Stimulated activated CD8-positive, alpha-beta memory T cell treated with anti-CD3 and anti-CD28 coated beads, Interleukin-12 subunit alpha, Interleukin-12 subunit beta, amount 100 ng/mL, for 1 hour (primary cell): ENCODE measurements at regions not wholly inside any gene's neighbourhood (a gene's known extent, or its start where the extent isn't known, plus 50 kb on each side); places are given as distances from the start of the nearest gene placed in this dataset.
"Not testable (repeated sequence)": the region's sequence is repeated elsewhere in the genome, so short reads cannot be mapped to it uniquely, and the experiment has no call there.

Experiments used
- DNase-seq: peaks from one replicate; pipeline ENCODE4 v3.0.0-alpha.2; 2020; ENCODE audit warnings: low read depth

DNA sequence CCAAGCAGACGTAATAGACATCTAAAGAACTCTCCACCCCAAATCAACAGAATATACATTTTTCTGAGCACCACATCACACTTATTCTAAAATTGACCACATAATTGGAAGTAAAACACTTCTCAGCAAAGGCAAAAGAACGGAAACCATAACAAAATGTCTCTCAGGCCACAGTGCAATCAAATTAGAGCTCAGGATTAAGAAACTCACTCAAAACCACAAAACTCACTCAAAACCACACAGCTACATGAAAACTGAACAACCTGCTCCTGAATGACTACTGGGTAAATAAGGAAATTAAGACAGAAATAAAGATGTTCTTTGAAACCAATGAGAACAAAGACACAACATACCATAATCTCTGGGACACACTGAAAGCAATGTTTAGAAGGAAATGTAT lies 1879.4 kb upstream of the CELF4 start:
- DNase-seq, result not testable (repeated sequence)

GRCh38 chr18:39441648-39442047 lies 1876.0 kb upstream of the CELF4 start:
- no peak for DNase-seq

GRCh38 chr18:39435996-39436395 lies 1870.4 kb upstream of the CELF4 start:
- DNase-seq, result no peak

- no peak for DNase-seq
These were observed 1869.6 kb upstream of the CELF4 start for GRCh38 chr18:39435209-39435608.

GRCh38 chr18:39434223-39434920 lies 1868.8 kb upstream of the CELF4 start:
- no peak for DNase-seq

DNA sequence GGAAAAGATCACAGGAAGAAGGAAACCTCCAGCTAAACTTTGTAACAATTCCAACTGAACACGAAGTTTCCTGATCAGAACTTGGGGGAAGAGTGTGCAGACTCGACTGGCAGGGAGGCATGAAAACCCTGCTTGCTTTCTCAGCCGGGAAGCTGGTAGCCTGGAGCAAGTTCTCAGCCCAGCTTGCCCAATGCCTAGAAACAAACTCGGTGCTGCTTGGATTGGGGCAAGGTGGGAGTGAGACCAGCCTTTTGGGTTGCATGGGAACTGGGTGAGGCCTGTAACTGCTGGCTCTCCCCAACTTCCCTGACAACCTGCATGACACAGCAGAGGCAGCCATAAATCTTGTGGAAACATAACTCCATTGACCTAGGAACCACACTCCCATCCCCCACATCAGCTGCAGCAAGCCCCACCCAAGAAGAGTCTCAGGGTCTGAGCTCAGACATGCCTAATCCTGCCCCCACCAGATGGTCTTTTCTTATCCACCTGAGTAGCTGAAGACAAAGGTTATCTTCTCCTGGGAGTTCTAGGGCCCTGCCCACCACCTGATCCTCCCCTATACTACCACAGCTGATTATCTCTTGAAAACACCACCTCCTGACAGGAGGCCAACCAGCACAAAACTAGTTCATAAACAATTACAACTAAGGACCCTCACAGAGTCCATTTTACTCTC lies 1859.7 kb upstream of the CELF4 start:
- DNase-seq, result no peak

- no peak for DNase-seq
These were observed 1858.7 kb upstream of the CELF4 start for GRCh38 chr18:39424261-39424660.

GRCh38 chr18:39421276-39421675 lies 1855.7 kb upstream of the CELF4 start:
- DNase-seq, result no peak

DNA sequence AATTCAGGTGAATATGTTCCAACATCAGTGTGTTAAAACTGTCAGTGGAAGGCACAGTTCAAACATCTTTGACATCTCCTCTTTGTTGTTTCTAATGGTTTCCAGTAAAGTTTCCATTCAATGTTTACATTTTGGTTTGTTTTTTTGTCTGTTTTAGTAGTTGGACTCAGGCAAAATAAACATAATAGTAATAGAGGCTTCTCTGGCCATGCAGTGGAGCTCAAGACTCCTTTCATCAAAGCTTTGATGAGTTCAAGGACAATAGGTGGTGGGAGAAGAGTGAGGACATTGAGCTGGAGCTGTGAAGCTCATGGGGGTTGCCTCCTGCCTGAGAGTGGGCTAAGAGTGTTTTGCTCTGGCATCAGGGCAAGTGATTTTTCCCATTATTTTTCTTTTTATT lies 1853.7 kb upstream of the CELF4 start:
- DNase-seq, result no peak

DNA sequence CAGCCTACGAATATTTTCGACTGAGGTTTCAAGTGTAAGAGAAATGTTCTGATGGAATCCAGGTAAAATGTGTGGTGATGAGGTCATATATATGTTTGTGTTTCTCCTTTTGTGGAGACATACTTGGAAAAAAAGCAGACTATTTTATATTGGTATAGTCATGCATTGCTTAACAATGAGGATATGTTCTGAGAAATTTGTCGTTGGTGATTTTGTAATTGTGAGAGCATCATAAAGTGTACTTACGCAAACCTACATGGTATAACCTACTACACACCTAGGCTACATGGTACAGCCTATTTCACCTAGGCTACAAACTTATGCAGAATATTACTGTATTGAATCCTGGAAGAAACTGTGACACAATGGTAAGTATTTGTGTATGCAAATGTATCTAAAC lies 1849.9 kb upstream of the CELF4 start:
- DNase-seq, result no peak

DNA sequence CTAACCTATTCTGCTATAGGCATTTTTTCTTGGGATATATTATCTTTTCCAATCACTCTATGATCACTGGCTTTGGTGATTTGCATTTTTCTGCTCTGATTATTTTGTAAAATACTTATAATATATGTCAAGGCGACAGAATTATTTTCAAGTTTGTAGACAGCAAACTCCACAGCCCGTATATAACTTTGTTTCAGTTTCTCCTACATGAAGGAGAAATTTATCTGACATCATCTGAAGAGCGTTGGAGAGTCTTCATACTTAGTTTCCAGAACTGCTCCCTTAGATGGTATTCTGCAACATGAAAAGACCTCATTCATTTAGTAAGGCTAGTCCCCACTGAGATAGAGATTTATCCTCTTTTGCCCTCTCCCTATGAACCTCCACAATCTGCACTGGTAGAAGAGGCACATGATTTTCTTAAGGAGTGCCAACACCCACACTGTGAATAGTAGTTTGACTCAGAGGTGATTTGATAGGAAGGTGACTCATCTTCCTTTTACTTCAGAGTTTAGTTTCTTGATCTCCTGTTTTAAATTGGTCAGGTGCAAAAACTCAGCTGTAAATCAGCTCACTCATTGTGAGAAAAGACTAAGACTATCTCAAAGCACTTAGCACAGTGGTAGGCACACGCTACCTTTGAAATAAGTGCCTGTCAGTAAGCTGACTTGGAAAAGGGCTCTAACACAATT lies 1848.6 kb upstream of the CELF4 start:
- no peak for DNase-seq

DNA sequence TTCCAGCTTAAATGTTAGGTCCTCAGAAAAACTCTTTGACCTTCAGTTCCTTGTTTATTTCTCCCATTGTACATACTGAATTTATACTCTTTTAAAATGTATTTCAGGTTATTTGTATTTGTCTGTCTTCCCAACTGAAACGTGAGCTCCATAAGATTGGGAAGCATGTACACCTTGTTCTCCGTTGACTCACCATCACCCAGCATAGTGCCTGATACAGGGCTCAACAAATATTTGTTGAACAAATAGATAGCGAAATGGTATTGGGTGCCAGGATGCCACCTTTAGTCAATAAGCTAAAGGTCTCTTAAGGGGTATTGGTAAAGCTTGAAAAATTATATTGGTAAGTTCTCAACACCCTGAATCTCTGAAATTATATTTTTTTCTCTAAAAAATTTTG lies 1841.3 kb upstream of the CELF4 start:
- DNase-seq, result no peak

DNA sequence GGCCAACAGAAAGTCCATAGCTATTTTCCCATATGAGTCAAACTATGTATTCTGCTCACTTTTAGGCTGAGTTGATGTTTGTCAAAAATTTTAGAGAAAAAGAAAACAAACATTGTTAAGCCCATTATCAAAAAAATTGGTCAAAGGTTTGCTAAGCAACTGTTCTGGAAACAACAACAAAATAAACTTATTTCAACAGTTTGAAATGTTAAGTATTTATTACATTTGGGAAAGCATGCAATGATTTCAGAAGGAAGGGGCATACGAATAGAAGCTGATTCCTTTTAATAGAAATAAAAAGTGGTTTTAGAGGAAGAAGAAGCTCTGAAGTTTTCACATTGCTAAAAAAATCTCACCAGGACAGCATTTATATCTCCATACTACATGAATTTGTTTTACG lies 1837.5 kb upstream of the CELF4 start:
- no peak for DNase-seq

DNA sequence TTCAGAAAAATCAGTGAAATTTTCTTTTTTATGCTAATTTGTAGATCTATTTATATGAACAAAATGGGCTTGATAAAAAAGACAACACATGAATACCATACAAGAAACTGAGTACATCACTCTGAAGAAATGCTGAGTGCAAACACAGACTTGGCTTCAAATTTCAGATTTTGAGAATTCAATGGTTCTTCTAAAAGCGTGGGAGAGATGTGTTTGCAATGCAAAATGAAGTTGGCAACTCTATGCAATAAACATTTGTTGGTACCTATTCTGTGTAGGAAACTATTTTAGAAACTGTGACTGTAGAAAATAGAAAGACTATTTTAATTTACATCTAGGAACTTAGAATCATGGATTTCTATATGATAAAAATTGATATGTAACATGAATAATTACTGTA lies 1834.1 kb upstream of the CELF4 start:
- DNase-seq, result no peak

- DNase-seq, result no peak
These were observed 1830.6 kb upstream of the CELF4 start for GRCh38 chr18:39396168-39396567.

DNA sequence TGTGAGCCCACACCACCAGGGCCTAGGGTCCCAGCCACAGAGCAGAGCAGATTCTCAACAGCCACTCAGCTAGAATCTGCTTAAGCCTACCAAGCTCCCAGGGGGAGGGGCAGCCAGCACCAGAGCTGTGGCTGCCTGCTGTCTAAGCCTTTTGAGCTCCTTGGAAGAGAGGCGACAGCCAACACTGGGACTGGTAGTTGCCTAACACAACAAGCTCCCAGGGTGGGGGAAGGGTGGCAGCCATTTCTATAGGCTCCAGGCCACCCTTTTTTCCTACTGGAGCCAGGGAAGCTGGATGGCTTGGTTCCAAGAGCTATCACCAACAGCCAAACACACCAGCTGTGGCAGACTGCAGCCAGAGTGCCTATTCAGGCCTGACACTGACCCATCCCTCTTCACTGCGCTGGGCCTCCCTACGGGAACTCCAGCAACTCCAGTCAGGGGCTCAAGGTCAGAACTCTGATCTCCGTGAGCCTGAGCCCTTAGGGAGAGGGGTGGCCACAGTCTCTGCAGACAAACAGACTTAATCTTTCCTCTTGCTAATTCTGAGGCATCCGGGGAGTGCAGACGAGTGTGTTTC lies 1824.3 kb upstream of the CELF4 start:
- no peak for DNase-seq

- DNase-seq, result no peak
These were observed 1815.3 kb upstream of the CELF4 start for GRCh38 chr18:39380866-39381265.

DNA sequence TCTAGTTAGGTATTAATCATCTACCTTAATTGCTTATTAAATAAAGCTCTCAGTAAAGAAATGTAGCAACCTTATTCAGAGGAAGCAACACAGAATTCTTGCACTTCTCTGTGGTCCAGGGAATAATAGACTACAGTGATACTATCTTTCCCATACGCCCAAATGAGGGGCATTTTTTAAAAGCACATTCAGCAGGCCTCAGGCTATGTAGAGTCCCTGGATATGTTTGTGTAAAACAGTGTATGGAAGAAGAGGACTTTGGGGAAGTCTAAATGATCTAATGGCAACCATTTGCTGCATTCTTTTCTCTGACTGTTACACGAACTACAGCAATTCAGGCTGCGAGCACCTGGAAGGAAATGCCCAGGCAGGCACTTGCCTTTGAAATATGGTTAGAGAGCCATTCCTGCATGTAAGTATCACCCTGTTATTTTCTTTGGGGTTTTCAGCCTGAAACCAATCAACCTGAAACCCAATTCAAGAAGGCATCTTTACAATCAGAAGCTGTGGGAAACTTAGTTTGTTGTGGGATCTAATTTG lies 1814.7 kb upstream of the CELF4 start:
- no peak for DNase-seq

DNA sequence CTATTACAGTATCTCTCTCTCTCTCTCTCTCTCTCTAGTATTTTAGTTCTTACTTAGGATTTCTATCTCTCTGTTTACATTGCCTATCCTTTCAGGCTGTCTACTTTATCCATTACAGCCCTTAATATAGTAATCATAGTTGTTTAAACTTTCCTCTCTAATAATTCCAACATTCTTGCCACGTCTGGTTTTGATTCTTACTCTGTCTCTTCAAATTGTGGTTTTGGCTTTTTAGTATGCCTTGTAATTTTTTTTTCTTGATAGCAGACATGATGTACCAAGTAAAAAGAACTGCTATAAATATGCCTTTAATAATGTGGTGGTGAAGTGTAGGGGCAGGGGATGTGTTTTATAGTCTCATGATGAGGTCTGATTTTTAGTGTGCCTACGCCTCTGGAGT lies 1809.5 kb upstream of the CELF4 start:
- DNase-seq, result no peak

- no peak for DNase-seq
These were observed 1806.4 kb upstream of the CELF4 start for GRCh38 chr18:39371996-39372395.

DNA sequence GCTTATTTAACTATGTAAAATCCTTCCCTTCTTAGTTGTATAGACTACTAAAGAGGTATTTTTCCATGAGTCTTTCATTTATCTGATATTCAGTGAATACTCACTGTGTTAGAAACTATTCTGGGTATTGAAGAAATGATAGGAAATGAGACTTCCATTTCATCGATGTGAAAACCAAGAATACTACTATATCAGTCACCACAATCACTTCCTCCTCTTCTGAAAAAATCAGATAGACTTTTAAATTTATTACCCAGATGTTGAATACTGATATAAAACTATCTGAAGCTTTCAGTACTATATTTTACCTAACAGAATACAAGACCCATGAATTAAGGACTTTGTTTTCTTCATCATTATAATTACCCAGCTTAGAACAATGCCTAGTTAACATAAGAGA lies 1801.1 kb upstream of the CELF4 start:
- DNase-seq, result no peak

GRCh38 chr18:39365836-39366485 lies 1800.4 kb upstream of the CELF4 start:
- no peak for DNase-seq
